ENCODE measurements at regions not wholly inside any gene's neighbourhood (a gene's known extent, or its start where the extent isn't known, plus 50 kb on each side); places are given as distances from the start of the nearest gene placed in this dataset.

DNA sequence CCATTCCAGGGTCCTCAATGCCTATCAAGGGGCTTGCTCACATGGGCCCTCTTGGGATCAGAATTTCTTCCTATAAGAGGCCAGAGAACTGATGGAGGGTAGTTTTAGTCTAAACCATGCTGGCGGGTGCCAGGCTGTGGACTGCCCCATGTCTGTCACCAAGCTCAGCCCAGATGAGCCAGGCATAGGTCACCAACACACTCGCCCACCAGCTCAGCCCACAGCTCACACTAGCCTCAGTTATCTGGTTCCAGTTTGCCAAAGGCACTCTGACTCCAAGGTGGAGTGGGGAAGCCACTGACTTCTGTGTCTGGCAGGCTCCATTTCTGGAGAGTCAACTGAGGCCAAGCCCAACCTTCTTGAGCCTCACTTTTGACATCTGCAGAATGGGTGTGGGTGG is 50.7 kb upstream of the INSYN1 start:
- Mint-ChIP-seq H3K4me3 (no peak overlapping the region), H3K27me3 (ENCODE audit: low read depth, poor library complexity) (peaks cover 3% of the 10 kb centered on the region), H3K9me3 (no peaks in the 10 kb centered on the region), H3K27ac (no peak overlapping the region), H3K4me1 (peaks cover 31% of the 10 kb centered on the region), H3K36me3 (ENCODE audit: low read depth) (no peaks in the 10 kb centered on the region)
- TF ChIP-seq, protein P1, sequence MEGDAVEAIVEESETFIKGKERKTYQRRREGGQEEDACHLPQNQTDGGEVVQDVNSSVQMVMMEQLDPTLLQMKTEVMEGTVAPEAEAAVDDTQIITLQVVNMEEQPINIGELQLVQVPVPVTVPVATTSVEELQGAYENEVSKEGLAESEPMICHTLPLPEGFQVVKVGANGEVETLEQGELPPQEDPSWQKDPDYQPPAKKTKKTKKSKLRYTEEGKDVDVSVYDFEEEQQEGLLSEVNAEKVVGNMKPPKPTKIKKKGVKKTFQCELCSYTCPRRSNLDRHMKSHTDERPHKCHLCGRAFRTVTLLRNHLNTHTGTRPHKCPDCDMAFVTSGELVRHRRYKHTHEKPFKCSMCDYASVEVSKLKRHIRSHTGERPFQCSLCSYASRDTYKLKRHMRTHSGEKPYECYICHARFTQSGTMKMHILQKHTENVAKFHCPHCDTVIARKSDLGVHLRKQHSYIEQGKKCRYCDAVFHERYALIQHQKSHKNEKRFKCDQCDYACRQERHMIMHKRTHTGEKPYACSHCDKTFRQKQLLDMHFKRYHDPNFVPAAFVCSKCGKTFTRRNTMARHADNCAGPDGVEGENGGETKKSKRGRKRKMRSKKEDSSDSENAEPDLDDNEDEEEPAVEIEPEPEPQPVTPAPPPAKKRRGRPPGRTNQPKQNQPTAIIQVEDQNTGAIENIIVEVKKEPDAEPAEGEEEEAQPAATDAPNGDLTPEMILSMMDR (IDR thresholded peaks at IDR 0.05) = no peak
- no peak for DNase-seq

- Mint-ChIP-seq H3K9me3 (no peaks in the 10 kb centered on the region), H3K4me1 (peaks cover 13% of the 10 kb centered on the region), H3K27ac (no peak overlapping the region), H3K27me3 (ENCODE audit: low read depth, poor library complexity) (peaks cover 7% of the 10 kb centered on the region), H3K36me3 (ENCODE audit: low read depth) (no peaks in the 10 kb centered on the region), H3K4me3 (no peak overlapping the region)
- TF ChIP-seq, protein P1 (IDR thresholded peaks at IDR 0.05) = no peak
- DNase-seq = no peak
Measured at GRCh38 chr15:73805504-73806089, 52.4 kb upstream of the INSYN1 start.

DNA sequence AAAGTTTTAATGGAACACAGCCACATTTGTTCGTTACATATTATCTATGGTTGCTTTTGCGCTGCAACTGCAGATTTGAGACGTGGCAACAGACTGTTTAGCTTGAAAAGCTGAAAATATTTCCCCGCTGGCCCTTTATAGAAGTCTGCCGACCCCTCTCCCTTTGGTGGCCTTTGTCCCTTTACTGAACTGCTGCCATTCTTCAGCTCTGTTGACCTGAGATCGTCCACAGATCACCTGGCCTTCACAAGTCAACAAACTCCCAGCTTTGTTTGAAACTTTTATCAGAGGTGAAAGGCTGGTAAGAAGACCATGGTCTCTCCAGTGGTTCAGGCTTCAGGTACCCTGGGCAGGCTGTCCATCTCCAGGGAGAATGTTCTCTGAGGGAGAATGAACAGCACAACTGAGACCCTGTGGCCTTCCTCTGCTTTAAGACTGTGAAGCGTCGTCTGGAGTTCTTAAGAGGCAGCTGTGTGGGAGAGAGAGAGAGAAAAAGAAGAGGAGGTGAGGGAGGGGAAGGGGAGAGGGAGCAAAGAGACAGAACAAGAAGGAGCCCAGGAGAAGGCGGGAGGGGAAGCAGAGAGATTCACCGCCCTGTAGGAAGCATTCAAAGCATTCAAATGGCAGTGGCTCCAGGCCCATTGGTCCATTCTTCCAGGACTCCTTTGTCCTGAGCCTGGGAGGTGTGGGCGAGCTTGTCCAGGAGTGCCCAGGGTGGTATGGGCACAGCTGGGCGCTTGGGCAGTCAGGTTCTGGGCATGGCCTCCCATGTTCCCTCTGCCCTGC is 53.7 kb upstream of the INSYN1 start:
- Mint-ChIP-seq H3K36me3 (ENCODE audit: low read depth) (no peaks in the 10 kb centered on the region), H3K4me3 (no peak overlapping the region), H3K4me1 (peaks cover 7% of the 10 kb centered on the region), H3K9me3 (no peaks in the 10 kb centered on the region), H3K27me3 (ENCODE audit: low read depth, poor library complexity) (peaks cover 7% of the 10 kb centered on the region), H3K27ac (no peak overlapping the region)
- TF ChIP-seq, protein P1 (IDR thresholded peaks at IDR 0.05) = no peak
- DNase-seq = no peak

DNA sequence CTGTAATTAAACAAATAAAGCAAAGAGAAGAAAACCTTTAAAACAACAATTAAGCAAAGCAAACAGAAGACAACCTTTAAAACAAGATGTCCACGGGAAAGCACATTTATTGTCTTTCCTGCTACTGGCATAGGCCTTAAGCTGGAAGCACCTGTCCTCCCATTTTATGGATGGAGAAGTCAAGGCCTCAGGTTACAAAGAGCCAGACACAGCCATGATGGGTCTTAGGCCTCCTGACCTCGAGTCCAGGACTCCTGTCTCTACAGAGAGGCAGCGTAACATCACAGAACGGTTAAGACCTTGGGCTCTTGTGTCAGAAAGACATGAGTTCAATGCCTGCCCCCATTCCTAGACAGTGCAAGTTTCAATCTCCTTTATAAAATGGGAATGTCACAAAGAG is 54.7 kb upstream of the INSYN1 start:
- no peak for DNase-seq
- TF ChIP-seq, protein P1 (IDR thresholded peaks at IDR 0.05) = no peak
- H3K27ac Mint-ChIP-seq = no peak overlapping the region
- no peaks in the 10 kb centered on the region for H3K36me3 Mint-ChIP-seq (ENCODE audit: low read depth)
- no peak overlapping the region for H3K4me3 Mint-ChIP-seq
- no peaks in the 10 kb centered on the region for H3K9me3 Mint-ChIP-seq
- no peaks in the 10 kb centered on the region for H3K4me1 Mint-ChIP-seq
- H3K27me3 Mint-ChIP-seq (ENCODE audit: low read depth, poor library complexity) = peaks cover 8% of the 10 kb centered on the region

GRCh38 chr15:73809728-73810501 is 56.8 kb upstream of the INSYN1 start:
- Mint-ChIP-seq H3K4me3 (no peak overlapping the region), H3K4me1 (no peaks in the 10 kb centered on the region), H3K36me3 (ENCODE audit: low read depth) (no peaks in the 10 kb centered on the region), H3K27me3 (ENCODE audit: low read depth, poor library complexity) (peaks cover 19% of the 10 kb centered on the region), H3K9me3 (no peaks in the 10 kb centered on the region), H3K27ac (no peak overlapping the region)
- DNase-seq = no peak
- TF ChIP-seq, protein P1 (IDR thresholded peaks at IDR 0.05) = no peak
